ENCODE measurements at regions not wholly inside any gene's neighbourhood (a gene's known extent, or its start where the extent isn't known, plus 50 kb on each side); places are given as distances from the start of the nearest gene placed in this dataset.

DNA sequence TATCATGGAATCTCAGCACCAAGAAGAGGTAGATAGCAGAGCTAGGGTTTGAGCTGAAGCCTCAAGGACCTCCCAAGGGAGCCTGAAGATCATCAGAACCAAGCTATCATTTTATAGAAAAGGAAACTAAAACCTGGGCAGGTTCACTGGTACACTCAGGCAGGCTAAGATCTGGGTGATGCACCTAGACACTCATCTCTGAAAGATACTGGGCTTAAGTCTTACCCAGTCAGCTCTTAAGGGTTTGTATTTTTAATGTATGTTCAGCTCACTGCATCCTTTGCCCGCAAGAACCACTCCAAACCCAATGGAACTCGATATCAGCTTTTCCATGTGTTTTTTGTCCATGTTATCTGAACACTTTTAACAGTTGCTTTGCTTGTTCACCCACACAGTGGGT lies 78.0 kb upstream of the SLC22A16 start:
- CTCF ChIA-PET (ENCODE audit: partially characterized antibody): interaction anchor here (0.9 to 1.9 kb wide), 3 partner anchors 9 to 36 kb away, joined by 5 to 8 read pairs (median 6); no protein-coding TSS in a partner anchor
- FAIRE-seq: no peak
- no peaks in the 10 kb centered on the region; a peak in 1 of 4 replicates for H3K9me3 ChIP-seq (ENCODE audit: insufficient read depth in 2 of 2, low read depth in 1 of 2, low read length in 1 of 2)

More for the DNA sequence above, 78.0 kb upstream of the SLC22A16 start:
- Histone ChIP-seq H2BK20ac (ENCODE audit: low read length) (no peak overlapping the region), H3K4ac (replicated peaks; ENCODE audit: insufficient read length, low read depth, low read length) (no peak overlapping the region), H3K79me2 (ENCODE audit: control insufficient read depth in 1 of 2, insufficient read depth in 2 of 2, low read length in 2 of 2) (no peaks in the 10 kb centered on the region), H3K4me3 (ENCODE audit: extremely low read depth in 1 of 4, insufficient read depth in 2 of 4, low read depth in 3 of 4, low read length in 4 of 4) (no peak overlapping the region), H3K79me1 (ENCODE audit: low read depth, low read length) (no peaks in the 10 kb centered on the region), H3K27ac (ENCODE audit: low read depth, low read length) (no peak overlapping the region), H3K36me3 (ENCODE audit: control insufficient read depth in 2 of 4, insufficient read depth in 4 of 4, low read length in 3 of 4) (no peaks in the 10 kb centered on the region), H4K5ac (ENCODE audit: insufficient read length, low read depth, low read length) (no peak overlapping the region), H2BK5ac (ENCODE audit: low read depth, low read length) (no peak overlapping the region), H3K14ac (ENCODE audit: insufficient read length) (no peak overlapping the region), H3K4me2 (ENCODE audit: insufficient read depth in 1 of 2, low read depth in 2 of 2, low read length in 2 of 2) (no peak overlapping the region), H3K18ac (ENCODE audit: extremely low read depth, low read length) (no peak overlapping the region), H2AK5ac (ENCODE audit: low read depth, low read length) (no peak overlapping the region), H2AFZ (ENCODE audit: low read length) (no peak overlapping the region), H2BK120ac (replicated peaks; ENCODE audit: low read depth, low read length) (no peak overlapping the region), H3K27me3 (replicated peaks in 1 of 4; ENCODE audit: control insufficient read depth in 3 of 4, extremely low read depth in 1 of 4, insufficient read depth in 3 of 4, low read length in 3 of 4) (peaks cover 0 to 2% (median 0%) of the 10 kb centered on the region in 4 experiments; a peak in 1 of 7 replicates), H2BK12ac (ENCODE audit: low read depth, low read length) (no peak overlapping the region), H4K91ac (replicated peaks; ENCODE audit: insufficient read length, low read length) (no peak overlapping the region), H3K4me1 (replicated peaks in 1 of 4; ENCODE audit: control insufficient read depth in 3 of 4, insufficient read depth in 4 of 4, low read length in 3 of 4) (peaks cover 0 to 4% (median under 1%) of the 10 kb centered on the region in 4 experiments; a peak in 3 of 7 replicates), H3K9ac (replicated peaks in 1 of 4; ENCODE audit: extremely low read depth in 1 of 4, low read depth in 3 of 4, low read length in 3 of 4) (no peak overlapping the region), H4K20me1 (replicated peaks in 1 of 2; ENCODE audit: control insufficient read depth in 1 of 2, insufficient read depth in 2 of 2, low read length in 2 of 2) (no peaks in the 10 kb centered on the region), H4K8ac (ENCODE audit: extremely low read depth, insufficient read depth, low read length) (no peak overlapping the region), H2BK15ac (ENCODE audit: low read length) (no peak overlapping the region), H3K23me2 (ENCODE audit: low read depth, low read length) (no peaks in the 10 kb centered on the region), H3K56ac (replicated peaks; ENCODE audit: insufficient read length, low read depth, low read length) (no peak overlapping the region), H3K23ac (ENCODE audit: insufficient read length) (no peak overlapping the region)
- TF ChIP-seq TEAD4 (IDR thresholded peaks at IDR 0.05; ENCODE audit: low read depth, low read length) (no peak), RAD21 (IDR thresholded peaks at IDR 0.05 in 1 of 2, conservative IDR thresholded peaks at IDR 0.05 in 1 of 2; ENCODE audit: low read depth in 2 of 2, low read length in 2 of 2) (no peak)
- WGBS, 2 experiments (ENCODE audit: extremely low coverage in 1 of 2, insufficient coverage in 1 of 2, insufficient read length in 1 of 2, insufficient replicate concordance in 2 of 2, low coverage in 1 of 2, low lambda C conversion rate in 2 of 2, missing lambda C conversion rate in 1 of 2): 87% methylated on average over 2 of the region's 2 CpGs; no CpG with 5 or more reads in 1 of the 2 experiments
- no peak for DNase-seq (ENCODE audit: low read depth in 1 of 2, low spot score in 2 of 2)
- POLR2A ChIA-PET (ENCODE audit: partially characterized antibody): interaction anchor here (1.0 to 1.2 kb wide), 2 partner anchors 14 to 320 kb away, joined by 3 read pairs; partner anchors contain the start of gene AMD1

Data from H1 (cell line).